Subcutaneous abdominal adipose tissue (tissue), 5 donors: ENCODE measurements at regions not wholly inside any gene's neighbourhood (a gene's known extent, or its start where the extent isn't known, plus 50 kb on each side); places are given as distances from the start of the nearest gene placed in this dataset.

Source experiments
- H3K27ac ChIP-seq: one replicate; pipeline ENCODE4 v1.7.0; 2013; ENCODE audit warnings: low read depth, mild to moderate bottlenecking, inconsistent platforms, low read length, moderate library complexity
- H3K27me3 ChIP-seq, 5 donors: one replicate each; pipeline ENCODE4 v1.7.0; 2013; ENCODE audit warnings: low read length in 5 of 5, inconsistent platforms in 1 of 5; ENCODE audit not compliant: control insufficient read depth in 5 of 5, insufficient read depth in 4 of 5
- H3K36me3 ChIP-seq, 5 donors: one replicate each; pipeline ENCODE4 v1.7.0; 2013; ENCODE audit warnings: low read length in 5 of 5; ENCODE audit not compliant: control insufficient read depth in 5 of 5, insufficient read depth in 5 of 5
- H3K4me1 ChIP-seq, 5 donors: one replicate each; pipeline ENCODE4 v1.7.0; 2013; ENCODE audit warnings: low read length in 5 of 5, mild to moderate bottlenecking in 3 of 5, moderate library complexity in 1 of 5; ENCODE audit not compliant: control insufficient read depth in 5 of 5, insufficient read depth in 5 of 5
- H3K4me3 ChIP-seq, 5 donors: one replicate each; pipeline ENCODE4 v1.7.0; 2013; ENCODE audit warnings: low read length in 5 of 5, low read depth in 1 of 5
- H3K9ac ChIP-seq, 5 donors: one replicate each; pipeline ENCODE4 v1.7.0; 2013; ENCODE audit warnings: low read length in 5 of 5, mild to moderate bottlenecking in 4 of 5, moderate library complexity in 3 of 5
- H3K9me3 ChIP-seq, 5 donors: one replicate each; pipeline ENCODE4 v1.7.0; 2013; ENCODE audit warnings: low read length in 5 of 5; ENCODE audit not compliant: control insufficient read depth in 5 of 5
- donor health status: healthy.
- donor health status: healthy.
- donor health status: healthy.
- donor health status: healthy.
- donor health status: healthy.

GRCh38 chr2:5959836-5960820, 267.9 kb downstream of the SOX11 start:
- Histone ChIP-seq H3K27me3 (peaks cover 0 to 3% (median 0%) of the 10 kb centered on the region in 5 donors), H3K4me3 (no peak overlapping the region), H3K9ac (no peak overlapping the region), H3K9me3 (peaks cover 0 to 3% (median 0%) of the 10 kb centered on the region in 5 donors), H3K4me1 (no peaks in the 10 kb centered on the region), H3K36me3 (no peaks in the 10 kb centered on the region), H3K27ac (no peak overlapping the region)

GRCh38 chr2:5967506-5967905, 275.3 kb downstream of the SOX11 start:
- H3K27ac ChIP-seq: no peak overlapping the region
- no peaks in the 10 kb centered on the region for H3K36me3 ChIP-seq
- H3K9ac ChIP-seq: no peak overlapping the region
- H3K27me3 ChIP-seq: no peaks in the 10 kb centered on the region
- H3K9me3 ChIP-seq: no peaks in the 10 kb centered on the region
- no peaks in the 10 kb centered on the region for H3K4me1 ChIP-seq
- no peak overlapping the region for H3K4me3 ChIP-seq

- H3K4me3 ChIP-seq: no peak overlapping the region
- H3K36me3 ChIP-seq: no peaks in the 10 kb centered on the region
- no peak overlapping the region for H3K9ac ChIP-seq
- H3K9me3 ChIP-seq: no peaks in the 10 kb centered on the region
- no peaks in the 10 kb centered on the region for H3K4me1 ChIP-seq
- H3K27ac ChIP-seq: no peak overlapping the region
- no peaks in the 10 kb centered on the region for H3K27me3 ChIP-seq
Observed at GRCh38 chr2:5969303-5969702, 277.1 kb downstream of the SOX11 start.

- H3K4me3 ChIP-seq: no peak overlapping the region
- H3K36me3 ChIP-seq: no peaks in the 10 kb centered on the region
- H3K4me1 ChIP-seq: no peaks in the 10 kb centered on the region
- H3K27me3 ChIP-seq: no peaks in the 10 kb centered on the region
- no peak overlapping the region for H3K27ac ChIP-seq
- no peak overlapping the region for H3K9ac ChIP-seq
- H3K9me3 ChIP-seq: no peaks in the 10 kb centered on the region
Observed at GRCh38 chr2:5970347-5970746, 278.2 kb downstream of the SOX11 start.

- no peaks in the 10 kb centered on the region for H3K9me3 ChIP-seq
- H3K9ac ChIP-seq: no peak overlapping the region
- H3K4me3 ChIP-seq: no peak overlapping the region
- no peak overlapping the region for H3K27ac ChIP-seq
- no peaks in the 10 kb centered on the region for H3K4me1 ChIP-seq
- peaks cover 0 to 3% (median 0%) of the 10 kb centered on the region in 5 donors for H3K27me3 ChIP-seq
- no peaks in the 10 kb centered on the region for H3K36me3 ChIP-seq
Observed at GRCh38 chr2:5974477-5974876, 282.3 kb downstream of the SOX11 start.

GRCh38 chr2:5975401-5975800, 283.2 kb downstream of the SOX11 start:
- H3K27me3 ChIP-seq: peaks cover 0 to 3% (median 1%) of the 10 kb centered on the region in 5 donors
- no peak overlapping the region for H3K4me3 ChIP-seq
- no peak overlapping the region for H3K9ac ChIP-seq
- H3K9me3 ChIP-seq: no peaks in the 10 kb centered on the region
- no peaks in the 10 kb centered on the region for H3K36me3 ChIP-seq
- no peaks in the 10 kb centered on the region for H3K4me1 ChIP-seq
- no peak overlapping the region for H3K27ac ChIP-seq

- Histone ChIP-seq H3K27me3 (peaks cover 0 to 13% (median 7%) of the 10 kb centered on the region in 5 donors), H3K4me3 (no peak overlapping the region), H3K27ac (no peak overlapping the region), H3K36me3 (no peaks in the 10 kb centered on the region), H3K4me1 (peaks cover 0 to 5% (median 0%) of the 10 kb centered on the region in 5 donors), H3K9ac (no peak overlapping the region), H3K9me3 (no peaks in the 10 kb centered on the region)
Observed at GRCh38 chr2:5976531-5977065, 284.4 kb downstream of the SOX11 start.

- no peaks in the 10 kb centered on the region for H3K9me3 ChIP-seq
- peaks cover 0 to 8% (median 0%) of the 10 kb centered on the region in 5 donors for H3K4me1 ChIP-seq
- H3K4me3 ChIP-seq: no peak overlapping the region
- no peak overlapping the region for H3K27ac ChIP-seq
- H3K36me3 ChIP-seq: no peaks in the 10 kb centered on the region
- no peak overlapping the region for H3K9ac ChIP-seq
- peaks cover 0 to 16% (median 11%) of the 10 kb centered on the region in 5 donors for H3K27me3 ChIP-seq
Observed at GRCh38 chr2:5977477-5977876, 285.3 kb downstream of the SOX11 start.

GRCh38 chr2:5978131-5978751, 286.1 kb downstream of the SOX11 start:
- Histone ChIP-seq H3K36me3 (no peaks in the 10 kb centered on the region), H3K27ac (no peak overlapping the region), H3K9ac (no peak overlapping the region)

More at GRCh38 chr2:5978131-5978751, 286.1 kb downstream of the SOX11 start:
- Histone ChIP-seq H3K4me1 (peaks cover 0 to 8% (median 0%) of the 10 kb centered on the region in 5 donors), H3K9me3 (no peaks in the 10 kb centered on the region), H3K4me3 (no peak overlapping the region), H3K27me3 (peaks cover 0 to 20% (median 11%) of the 10 kb centered on the region in 5 donors)
